ENCODE measurements at regions not wholly inside any gene's neighbourhood (a gene's known extent, or its start where the extent isn't known, plus 50 kb on each side); places are given as distances from the start of the nearest gene placed in this dataset.
"Not testable (repeated sequence)": the region's sequence is repeated elsewhere in the genome, so short reads cannot be mapped to it uniquely, and the experiment has no call there.

DNA sequence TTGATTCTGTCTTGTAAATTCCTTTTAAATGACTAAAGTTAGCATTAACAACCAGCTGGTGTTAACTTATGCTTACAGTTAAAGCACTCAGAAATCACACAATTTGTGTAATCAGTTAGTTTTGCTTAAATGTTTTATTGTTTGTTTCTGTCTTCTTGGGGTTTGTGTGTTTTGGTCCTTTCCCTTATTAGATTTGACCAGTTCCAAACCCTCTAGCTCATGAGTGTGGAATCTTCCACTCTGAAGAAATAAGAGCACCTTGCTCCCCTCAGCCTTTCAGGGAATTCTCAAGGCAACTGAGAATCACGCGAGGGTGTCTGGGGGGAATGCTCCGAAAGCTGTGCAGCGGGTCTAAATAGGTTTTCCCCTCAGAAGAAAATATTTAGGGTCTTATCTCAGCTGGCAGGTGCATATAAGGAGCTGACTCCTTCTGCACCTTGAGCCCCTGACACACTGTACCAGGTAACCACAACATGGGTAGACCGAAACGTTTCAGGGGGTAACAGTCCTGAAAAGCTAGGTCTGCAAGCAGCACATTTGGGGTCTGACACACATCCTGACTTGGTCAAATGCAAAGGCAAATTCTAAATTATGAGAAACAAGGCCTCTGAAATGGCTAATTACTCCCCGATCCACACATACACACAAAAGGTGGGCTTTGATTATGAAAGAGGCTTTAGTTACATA, 188.1 kb upstream of the ETV3 start:
- TF ChIP-seq, protein P1, sequence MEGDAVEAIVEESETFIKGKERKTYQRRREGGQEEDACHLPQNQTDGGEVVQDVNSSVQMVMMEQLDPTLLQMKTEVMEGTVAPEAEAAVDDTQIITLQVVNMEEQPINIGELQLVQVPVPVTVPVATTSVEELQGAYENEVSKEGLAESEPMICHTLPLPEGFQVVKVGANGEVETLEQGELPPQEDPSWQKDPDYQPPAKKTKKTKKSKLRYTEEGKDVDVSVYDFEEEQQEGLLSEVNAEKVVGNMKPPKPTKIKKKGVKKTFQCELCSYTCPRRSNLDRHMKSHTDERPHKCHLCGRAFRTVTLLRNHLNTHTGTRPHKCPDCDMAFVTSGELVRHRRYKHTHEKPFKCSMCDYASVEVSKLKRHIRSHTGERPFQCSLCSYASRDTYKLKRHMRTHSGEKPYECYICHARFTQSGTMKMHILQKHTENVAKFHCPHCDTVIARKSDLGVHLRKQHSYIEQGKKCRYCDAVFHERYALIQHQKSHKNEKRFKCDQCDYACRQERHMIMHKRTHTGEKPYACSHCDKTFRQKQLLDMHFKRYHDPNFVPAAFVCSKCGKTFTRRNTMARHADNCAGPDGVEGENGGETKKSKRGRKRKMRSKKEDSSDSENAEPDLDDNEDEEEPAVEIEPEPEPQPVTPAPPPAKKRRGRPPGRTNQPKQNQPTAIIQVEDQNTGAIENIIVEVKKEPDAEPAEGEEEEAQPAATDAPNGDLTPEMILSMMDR (IDR thresholded peaks at IDR 0.05): no peak
- Histone ChIP-seq H3K4me1 (peaks cover 0 to 3% of the 10 kb centered on the region in 2 donors), H3K27ac (no peak overlapping the region), H3K4me3 (no peak overlapping the region), H3K9me3 (peaks cover 0 to 7% of the 10 kb centered on the region in 2 donors), H3K27me3 (no peaks in the 10 kb centered on the region), H3K36me3 (no peaks in the 10 kb centered on the region)
- ATAC-seq: no peak
- intact Hi-C loops (cut with DNase I): no loop called here
- no peak for DNase-seq

DNA sequence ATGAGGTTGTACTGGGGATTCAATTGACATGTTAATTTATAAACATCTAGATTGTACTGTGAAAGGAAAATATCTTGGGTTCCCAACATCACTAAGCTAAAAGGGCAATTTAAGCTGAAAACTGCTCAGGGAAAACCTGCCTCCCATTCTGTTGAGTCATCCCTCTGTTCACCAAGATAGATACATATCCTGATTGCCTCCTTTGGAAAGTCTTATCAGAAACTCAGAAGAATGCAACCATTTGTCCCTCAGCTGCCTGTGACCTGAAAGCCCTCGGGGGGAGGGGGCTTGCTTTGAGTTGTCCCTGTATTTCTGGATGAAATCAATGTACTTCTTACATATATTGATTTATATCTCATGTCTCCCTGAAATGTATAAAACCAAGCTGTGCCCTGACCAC, 187.0 kb upstream of the ETV3 start:
- Histone ChIP-seq H3K27ac (no peak overlapping the region), H3K27me3 (no peaks in the 10 kb centered on the region), H3K36me3 (no peaks in the 10 kb centered on the region), H3K4me1 (peaks cover 0 to 3% of the 10 kb centered on the region in 2 donors), H3K4me3 (no peak overlapping the region), H3K9me3 (peaks cover 0 to 15% of the 10 kb centered on the region in 2 donors)
- no peak for DNase-seq
- intact Hi-C loops (cut with DNase I): no loop called here
- TF ChIP-seq, protein P1 (IDR thresholded peaks at IDR 0.05): no peak
- no peak for ATAC-seq

DNA sequence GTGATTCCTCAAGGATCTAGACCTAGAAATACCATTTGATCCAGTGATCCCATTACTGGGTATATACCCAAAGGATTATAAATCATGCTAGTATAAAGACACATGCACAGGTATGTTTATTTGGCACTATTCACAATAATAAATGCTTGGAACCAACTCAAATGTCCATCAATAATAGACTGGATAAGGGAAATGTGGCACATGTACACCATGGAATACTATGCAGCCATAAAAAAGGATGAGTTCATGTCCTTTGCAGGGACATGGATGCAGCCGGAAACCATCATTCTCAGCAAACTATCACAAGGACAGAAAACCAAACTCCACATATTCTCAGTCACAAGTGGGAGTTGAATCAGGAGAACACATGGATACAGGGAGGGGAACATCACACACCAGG, 183.8 kb upstream of the ETV3 start:
- H3K4me1 ChIP-seq; H3K27ac ChIP-seq; ATAC-seq; intact Hi-C loops (cut with DNase I); H3K27me3 ChIP-seq; DNase-seq; H3K4me3 ChIP-seq; H3K36me3 ChIP-seq: not testable (repeated sequence)
- peaks cover 0 to 36% of the 10 kb centered on the region in 2 donors for H3K9me3 ChIP-seq

DNA sequence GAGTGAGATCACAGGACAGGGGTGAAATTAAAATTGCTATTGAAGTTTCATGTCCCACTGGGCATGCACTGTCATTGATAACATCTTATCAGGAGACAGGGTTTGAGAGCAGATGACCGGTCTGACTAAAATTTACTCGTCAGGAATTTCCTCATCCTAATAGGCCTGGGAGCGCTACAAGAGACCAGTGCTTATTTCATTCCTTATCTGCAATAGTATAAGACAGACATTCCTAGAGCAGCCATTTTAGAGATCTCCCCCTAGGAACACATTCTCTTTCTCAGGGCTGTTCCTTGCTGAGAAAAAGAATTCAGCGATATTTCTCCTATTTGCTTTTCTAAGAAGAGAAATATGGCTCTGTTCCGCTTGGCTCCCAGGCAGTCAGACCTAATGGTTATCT, 181.4 kb upstream of the ETV3 start:
- Histone ChIP-seq H3K9me3 (peaks cover 0 to 50% of the 10 kb centered on the region in 2 donors), H3K4me3 (no peak overlapping the region), H3K4me1 (no peaks in the 10 kb centered on the region), H3K36me3 (no peaks in the 10 kb centered on the region), H3K27ac (no peak overlapping the region), H3K27me3 (no peaks in the 10 kb centered on the region)
- intact Hi-C loops (cut with DNase I): no loop called here
- no peak for DNase-seq
- TF ChIP-seq, protein P1 (IDR thresholded peaks at IDR 0.05): no peak
- ATAC-seq: no peak

DNA sequence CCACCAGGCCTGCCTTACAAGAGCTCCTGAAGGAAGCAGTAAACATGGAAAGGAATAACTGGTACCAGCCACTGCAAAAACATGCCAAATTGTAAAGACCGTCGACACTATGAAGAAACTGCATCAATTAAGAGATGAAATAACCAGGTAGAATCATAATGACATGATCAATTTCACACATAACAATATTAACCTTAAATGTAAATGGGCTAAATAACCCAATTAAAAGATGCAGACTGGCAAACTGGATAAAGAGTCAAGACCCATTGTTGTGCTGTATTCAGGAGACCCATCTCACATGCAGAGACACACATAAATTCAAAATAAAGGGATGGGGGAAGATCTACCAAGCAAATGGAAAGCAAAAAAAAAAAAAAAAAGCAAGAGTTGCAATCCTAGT, 179.0 kb upstream of the ETV3 start:
- H3K4me1 ChIP-seq; H3K27ac ChIP-seq; DNase-seq; H3K27me3 ChIP-seq; intact Hi-C loops (cut with DNase I); H3K4me3 ChIP-seq; ATAC-seq; H3K36me3 ChIP-seq: not testable (repeated sequence)
- H3K9me3 ChIP-seq: peaks cover 0 to 50% of the 10 kb centered on the region in 2 donors

DNA sequence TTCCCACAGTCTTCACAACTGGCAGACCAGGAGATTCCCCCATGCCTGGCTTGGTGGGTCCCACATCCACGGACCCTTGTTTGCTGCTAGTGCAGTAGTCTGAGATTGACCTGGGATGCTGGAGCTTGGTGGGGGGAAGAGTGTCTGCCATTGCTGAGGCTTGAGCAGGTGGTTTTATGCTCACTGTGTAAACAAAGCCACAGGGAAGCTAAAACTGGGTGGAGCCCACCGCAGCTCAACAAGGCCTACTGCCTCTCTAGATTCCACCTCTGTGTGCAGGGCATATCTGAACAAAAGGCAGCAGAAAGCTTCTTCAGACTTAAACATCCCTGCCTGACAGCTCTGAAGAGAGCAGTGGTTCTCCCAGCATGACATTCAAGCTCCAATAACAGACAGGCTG, 177.3 kb upstream of the ETV3 start:
- Histone ChIP-seq H3K4me1 (no peaks in the 10 kb centered on the region), H3K27ac (no peak overlapping the region), H3K27me3 (peaks cover 0 to 6% of the 10 kb centered on the region in 2 donors), H3K4me3 (no peak overlapping the region), H3K36me3 (no peaks in the 10 kb centered on the region), H3K9me3 (peaks cover 0 to 41% of the 10 kb centered on the region in 2 donors)
- intact Hi-C loops (cut with DNase I): no loop called here
- DNase-seq (no peak), ATAC-seq (no peak)
- TF ChIP-seq, protein P1 (IDR thresholded peaks at IDR 0.05): no peak
